ENCODE measurements at regions not wholly inside any gene's neighbourhood (a gene's known extent, or its start where the extent isn't known, plus 50 kb on each side); places are given as distances from the start of the nearest gene placed in this dataset.

DNA sequence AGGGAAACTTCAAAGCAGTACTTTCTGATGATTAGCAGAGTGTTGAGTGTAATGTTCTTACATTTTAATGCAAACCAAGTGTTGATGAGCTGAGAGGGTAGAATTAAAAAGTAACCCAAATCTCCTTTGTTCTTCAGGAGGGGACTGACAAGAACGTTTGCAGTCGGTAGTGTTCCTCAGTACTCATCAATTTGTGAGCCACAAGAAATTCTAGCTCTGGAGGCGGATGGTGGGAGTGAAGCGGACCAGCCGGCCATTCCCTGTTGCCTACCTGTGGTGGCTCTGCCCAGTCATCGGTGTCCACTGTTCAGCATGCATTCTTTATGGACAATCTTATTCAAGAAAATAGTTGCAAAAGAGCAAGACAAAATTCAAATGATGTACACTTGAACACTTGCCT lies 438.6 kb upstream of the POU3F3 start:
- no peak for DNase-seq

GRCh38 chr2:104416339-104417000 lies 437.4 kb upstream of the POU3F3 start:
- no peak for DNase-seq

DNA sequence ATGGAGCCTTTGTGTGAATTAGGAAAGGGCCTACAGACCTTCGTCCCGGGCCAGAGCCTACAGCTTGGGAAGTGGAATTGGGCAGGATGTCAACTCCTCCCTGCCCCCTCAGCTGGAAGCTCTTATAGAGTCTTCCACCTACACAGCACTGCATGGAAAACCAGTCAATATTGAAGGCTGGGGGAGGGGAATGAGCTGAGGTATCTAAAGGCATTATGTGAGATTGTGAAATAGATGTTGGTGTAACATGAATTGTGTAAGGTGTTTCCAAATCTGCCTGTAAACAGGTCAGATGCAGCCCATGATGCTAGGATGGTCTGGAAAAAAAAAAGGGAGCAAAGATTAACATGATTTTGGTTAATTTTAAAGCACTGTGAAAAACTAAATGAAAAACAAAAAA lies 433.5 kb upstream of the POU3F3 start:
- no peak for DNase-seq

DNA sequence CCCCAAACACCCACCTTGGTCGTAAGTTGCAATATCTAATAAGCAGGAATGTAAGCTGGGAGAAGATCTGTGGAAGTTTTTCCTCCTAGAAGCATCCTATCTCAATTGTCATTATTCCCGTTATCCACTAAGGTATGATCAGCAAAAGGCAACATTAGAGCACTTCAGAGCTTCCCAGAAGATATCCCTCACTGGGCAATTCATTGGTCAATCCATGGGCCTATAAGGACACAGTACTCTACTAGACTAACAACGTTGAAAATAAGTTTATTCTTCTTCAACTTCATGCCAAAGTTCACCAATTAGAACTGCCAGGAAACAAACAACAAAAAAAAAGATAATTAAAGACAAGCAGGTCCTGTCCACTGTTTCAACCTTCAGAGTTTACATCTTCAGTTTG lies 433.0 kb upstream of the POU3F3 start:
- no peak for DNase-seq

- DNase-seq, result no peak
These were observed 427.9 kb upstream of the POU3F3 start for GRCh38 chr2:104425850-104426595.

DNA sequence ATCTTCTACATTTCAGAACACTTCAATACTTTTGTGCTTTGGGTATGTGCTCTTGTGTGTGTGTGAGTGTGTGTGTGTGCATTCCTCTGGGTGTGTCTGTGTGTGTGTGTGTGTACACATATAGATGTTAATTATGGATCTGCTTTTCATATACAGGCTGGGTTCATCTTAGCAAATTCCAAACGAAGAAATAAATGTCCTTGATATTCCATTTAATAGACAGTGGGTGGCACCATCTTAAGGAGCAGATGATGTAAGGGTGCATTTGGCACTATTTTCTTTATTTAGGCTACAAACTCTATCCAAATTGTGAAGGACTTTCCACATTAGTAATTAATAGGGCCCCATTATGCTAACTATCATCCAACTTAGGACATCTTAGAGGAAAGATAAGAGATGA lies 425.8 kb upstream of the POU3F3 start:
- no peak for DNase-seq

DNA sequence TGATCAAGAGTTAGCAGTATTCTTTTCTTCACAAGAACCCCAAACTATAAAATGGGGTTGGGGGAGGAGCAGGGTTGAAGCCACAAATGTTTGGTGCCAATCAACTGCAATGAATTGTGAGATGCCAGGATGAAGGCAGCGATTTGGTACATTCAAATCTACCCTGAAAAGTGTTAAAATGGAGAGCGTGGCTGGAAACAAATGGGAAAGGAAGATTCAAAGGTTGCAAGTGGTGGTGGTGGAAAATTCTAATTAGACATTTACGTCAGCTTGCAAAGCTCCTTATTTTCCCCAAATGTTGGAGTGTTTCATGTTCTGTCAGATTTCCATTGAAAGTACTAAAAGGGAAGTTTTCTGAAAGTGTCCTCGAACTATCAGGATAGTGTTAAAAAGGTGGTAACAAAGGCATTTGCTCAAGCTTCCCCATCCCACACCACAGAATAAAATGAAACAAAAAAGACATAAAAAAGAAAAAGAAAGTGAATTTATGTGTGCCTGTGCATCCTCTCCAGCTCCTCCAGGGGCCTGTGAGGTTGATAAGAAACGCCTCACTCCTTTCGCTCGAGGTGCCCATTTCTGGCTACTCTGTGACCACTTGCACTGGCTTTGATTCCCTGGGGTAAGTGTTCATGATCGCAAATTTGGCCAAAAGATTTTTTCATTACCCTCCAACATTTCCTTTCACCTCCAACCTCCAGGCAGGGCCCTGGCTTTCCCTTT lies 424.1 kb upstream of the POU3F3 start:
- no peak for DNase-seq

GRCh38 chr2:104430359-104430740 lies 423.6 kb upstream of the POU3F3 start:
- peak; percentile 59 for DNase-seq

- DNase-seq, result no peak
These were observed 423.1 kb upstream of the POU3F3 start for GRCh38 chr2:104430852-104431251.

DNA sequence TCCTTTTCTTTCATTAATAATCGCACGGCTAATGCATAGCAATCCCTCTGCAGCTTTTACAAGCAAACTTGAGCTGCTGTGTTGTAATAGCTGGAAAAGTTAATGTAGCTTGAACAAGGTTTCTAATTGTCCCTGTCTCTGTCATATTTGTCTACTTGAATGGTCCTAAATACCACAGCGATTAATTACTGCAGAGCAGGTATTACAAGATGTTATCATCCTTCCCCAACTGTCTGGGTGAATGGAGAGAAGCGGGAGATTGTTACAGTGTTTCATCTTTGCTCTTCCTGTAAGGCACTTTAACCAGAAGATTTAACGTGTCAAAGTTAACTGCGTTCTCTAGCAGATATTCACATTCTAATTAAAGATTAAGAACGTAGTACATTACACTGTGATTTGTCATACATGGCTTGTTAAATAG lies 422.2 kb upstream of the POU3F3 start:
- DNase-seq, result no peak

GRCh38 chr2:104432401-104432800 lies 421.5 kb upstream of the POU3F3 start:
- no peak for DNase-seq

GRCh38 chr2:104432991-104433390 lies 420.9 kb upstream of the POU3F3 start:
- no peak for DNase-seq

- no peak for DNase-seq
These were observed 420.3 kb upstream of the POU3F3 start for GRCh38 chr2:104433657-104434056.

DNA sequence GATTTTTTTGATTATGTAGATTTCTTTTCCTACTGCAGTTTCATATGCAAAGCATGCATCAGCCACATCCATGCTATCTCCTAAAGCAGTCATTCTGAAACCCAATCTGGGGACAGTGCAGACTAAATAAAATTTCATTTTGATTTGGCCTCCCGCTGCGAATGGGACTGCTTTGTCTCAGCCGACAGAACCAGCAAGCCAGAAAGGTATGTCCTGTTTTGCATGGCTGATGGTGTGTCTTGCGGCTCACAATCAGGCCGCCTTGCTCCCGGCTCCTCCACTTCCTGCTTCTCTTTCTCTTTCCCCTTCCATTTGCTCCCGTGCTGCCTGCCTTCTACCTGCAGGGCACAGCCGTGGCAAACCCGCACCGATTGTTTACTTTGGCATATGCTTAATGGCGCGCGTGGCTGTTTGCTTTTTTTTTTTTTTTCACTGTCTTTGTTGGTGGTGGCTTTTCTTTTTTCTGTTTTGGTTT lies 419.6 kb upstream of the POU3F3 start:
- peak; percentile 87 for DNase-seq

DNA sequence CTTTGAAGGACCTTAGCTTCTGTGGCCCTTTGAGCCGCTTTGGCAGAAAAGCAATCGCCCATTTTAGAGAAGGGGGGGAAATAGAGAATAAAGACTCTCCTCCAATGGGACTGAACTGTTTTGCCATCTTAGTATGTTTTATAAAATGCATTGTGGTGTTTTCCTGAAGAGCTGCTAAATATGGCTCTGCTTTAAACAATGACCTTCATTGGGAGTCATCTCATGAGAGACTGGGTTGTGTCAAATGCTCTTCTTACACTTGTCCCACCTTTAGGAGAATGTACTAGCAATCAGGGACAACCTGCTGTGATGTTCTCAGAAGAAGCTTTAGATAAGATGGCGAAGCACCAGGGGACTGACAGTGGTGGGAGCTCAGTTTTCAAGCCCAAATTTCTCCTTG lies 418.9 kb upstream of the POU3F3 start:
- no peak for DNase-seq

DNA sequence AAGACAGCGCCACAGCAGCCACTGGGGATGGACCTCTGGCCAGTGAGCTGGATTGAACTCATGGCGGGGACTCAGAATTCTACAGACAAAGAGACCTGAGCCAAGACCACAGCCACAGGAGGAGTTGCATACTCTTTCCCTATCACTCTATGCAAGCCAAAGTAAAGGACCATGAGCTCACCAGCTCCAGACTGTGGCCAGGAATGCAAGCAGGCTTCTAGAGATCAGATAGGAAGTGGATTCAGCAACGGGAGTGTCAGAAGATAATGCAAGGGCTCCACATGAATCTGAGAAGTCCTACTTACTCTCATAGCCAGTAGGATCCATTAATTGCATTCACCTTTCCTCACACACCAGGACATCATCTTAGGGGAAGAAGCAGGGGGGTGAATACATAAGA lies 415.4 kb upstream of the POU3F3 start:
- peak; percentile 67 for DNase-seq

- no peak for DNase-seq
These were observed 410.8 kb upstream of the POU3F3 start for GRCh38 chr2:104443145-104443544.

DNA sequence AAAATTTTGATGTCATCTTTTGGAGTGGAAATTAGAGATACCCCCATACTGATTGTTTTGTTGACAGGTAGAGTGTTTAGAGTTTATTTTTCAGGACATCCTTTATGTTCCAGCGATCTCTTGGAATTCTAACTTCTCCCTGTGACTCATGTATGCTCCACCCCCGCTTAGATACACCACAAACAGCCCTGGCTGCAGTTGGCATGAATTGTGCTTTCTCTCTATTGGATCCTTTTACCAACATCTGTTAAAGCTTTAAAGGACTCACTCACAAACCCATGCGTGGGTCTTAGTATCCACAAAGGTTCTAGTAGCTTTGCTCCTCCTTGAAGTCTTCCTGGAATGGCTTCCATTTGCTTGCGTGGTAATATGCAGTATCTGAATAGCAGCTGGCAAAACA lies 409.5 kb upstream of the POU3F3 start:
- peak; percentile 60 for DNase-seq

DNA sequence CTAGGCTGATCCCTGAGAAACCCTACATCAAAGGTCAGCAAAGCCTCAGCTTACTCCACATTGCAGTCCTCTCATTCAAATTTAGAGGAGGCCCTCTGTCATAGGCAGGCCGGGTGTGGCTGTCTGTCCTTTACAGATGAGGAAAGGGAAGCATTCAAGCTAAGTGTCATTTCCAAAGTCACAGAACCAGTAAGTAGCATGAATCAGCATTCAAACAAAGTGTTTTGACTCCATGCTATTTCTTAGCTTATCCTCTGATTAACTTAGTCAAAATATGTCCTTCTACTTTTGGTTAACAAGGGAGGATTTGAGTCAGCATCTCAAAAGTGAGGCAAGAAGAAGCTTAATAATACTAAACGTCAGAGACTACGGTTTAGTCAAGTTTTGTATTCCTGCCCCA lies 409.0 kb upstream of the POU3F3 start:
- DNase-seq, result no peak

DNA sequence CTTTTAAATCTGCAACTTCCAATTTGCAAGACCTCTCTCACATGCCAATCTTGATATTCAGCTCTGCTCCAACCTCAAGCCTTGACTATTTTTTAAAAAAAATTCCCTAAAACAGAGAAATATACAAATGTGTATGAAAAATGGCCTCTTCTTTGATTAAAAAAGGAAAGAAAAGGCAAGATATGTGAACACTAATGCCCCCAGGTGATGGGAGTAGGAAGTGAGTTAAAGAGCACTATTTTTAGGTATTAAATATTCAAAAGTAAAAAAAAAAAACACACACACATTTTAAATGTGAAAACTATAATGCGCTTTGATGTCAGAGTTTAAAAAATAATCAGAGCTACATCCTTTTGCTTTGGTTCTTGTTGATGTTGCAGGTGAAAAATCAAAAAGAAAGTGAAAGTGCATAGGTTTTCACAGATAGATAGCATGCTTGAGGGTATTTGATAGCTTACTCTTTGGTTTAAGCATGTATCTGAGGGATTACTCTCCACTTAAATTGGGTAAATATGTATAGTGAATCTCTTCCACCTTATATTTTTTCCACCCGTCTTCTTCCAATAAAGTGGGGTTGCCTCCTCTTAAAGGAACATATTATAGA lies 406.0 kb upstream of the POU3F3 start:
- DNase-seq, result no peak

DNA sequence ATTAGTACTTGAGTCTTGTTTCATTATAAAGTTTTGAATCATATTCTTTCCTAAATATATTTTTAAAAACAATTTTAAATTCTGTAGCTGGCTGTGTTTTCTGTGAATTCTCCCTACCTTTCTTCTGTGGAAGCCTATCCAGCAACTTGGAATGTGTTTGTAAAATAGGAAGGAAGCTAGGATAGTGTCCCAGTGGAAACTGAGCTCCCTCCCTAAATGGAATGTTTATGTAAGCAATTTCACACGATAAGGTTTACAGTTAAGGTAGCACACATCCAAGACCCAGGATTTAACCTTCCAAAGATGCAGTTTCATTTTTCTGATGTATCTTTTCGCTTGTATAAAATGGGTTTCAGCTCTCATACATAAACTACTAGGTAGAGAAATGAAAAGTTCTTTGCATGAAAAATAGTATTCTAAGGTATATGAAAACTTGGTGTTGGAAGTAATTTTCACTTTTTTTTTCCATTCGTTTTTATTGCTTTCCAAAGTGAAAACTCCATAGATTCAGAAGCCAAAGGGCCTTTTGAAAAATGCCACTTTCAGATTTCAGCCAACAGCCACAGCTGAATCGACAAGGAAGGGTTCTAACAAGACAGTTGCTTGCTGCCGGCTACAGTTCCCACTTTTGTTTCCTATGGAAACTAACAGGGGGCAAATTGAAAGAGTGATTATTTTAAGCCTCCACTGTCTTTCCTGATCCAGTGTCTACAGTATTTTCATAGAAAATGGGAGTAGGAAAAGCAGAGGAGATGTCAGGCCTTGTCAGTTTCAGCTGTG lies 405.1 kb upstream of the POU3F3 start:
- DNase-seq, result no peak

- no peak for DNase-seq
These were observed 401.4 kb upstream of the POU3F3 start for GRCh38 chr2:104452558-104452957.

DNA sequence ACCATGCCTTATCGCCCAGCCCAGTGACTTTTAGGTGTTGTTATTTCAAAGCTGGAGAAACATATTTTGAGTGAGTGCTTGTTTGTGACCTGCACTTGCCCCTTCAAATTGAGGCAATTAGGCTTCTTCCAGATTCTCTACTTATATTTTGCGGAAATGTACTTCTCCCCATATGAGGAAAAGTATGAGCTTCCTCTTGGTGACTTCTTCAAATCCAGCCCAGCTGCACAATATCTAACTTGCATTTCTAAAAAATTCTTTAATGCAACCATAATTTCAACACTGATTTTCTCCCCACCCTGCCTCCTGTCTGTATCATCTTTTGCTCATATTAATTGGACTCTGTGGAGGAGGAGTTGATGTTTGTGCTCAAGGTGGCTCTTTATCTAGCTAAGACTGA lies 391.2 kb upstream of the POU3F3 start:
- no peak for DNase-seq
